ENCODE measurements at regions not wholly inside any gene's neighbourhood (a gene's known extent, or its start where the extent isn't known, plus 50 kb on each side); places are given as distances from the start of the nearest gene placed in this dataset.

DNA sequence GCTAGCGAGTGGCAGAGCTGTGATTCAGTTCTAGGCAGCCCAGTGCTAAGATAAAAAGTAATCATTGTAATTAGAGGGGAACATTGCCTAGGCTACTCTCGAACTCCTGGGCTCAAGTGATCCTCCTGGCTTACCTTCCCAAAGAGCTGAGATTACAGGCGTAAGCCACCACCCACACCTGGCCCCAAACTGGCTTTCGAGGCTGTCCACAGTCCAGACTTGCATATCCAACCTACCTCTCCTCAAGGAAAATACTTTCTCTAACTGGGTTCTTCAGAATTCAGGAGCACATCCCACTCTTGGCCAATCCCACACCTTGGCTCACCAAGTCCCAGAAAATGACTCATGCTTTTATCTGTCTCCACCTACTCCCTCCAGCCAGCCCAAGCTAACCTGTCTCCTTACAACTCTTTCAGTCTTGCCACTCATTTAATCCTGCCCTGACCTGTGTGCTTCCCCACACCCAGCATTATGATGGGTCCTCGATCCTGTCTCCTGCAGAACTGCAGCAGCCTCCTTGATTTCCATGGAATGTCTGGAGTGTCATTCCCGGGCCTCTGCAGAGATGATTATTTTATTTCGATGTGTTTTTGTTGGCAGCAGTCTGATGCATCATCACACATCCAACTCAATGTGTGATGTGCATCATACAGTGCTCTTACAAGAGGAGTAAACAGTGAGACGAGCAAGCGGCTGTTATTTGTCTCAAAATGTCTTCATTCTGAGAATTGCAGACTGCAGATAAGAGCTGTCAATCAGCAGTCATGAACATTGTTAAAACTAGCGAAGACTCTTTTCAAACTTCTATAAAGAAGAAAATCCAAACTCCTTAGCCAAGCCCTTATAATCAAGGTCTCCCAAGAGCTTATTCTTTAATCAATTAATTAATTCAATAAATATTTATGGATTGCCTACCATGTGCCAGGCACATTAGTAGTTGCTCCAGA lies 167.3 kb downstream of the SEC61B start:
- TF ChIP-seq EZH2phosphoT487 (IDR thresholded peaks at IDR 0.05; ENCODE audit: insufficient read depth, low read depth) (no peak), EZH2 (IDR thresholded peaks at IDR 0.05; ENCODE audit: insufficient read depth, poor library complexity, severe bottlenecking) (no peak)
